A673 (cell line): ENCODE measurements at regions not wholly inside any gene's neighbourhood (a gene's known extent, or its start where the extent isn't known, plus 50 kb on each side); places are given as distances from the start of the nearest gene placed in this dataset.

Experiments used
- BruUV-seq: library from RNA; stranded (reverse); fragments of 400-500 nt; replicated peaks from 2 replicates; lab custom pipeline; 2021; lab: Mats Ljungman, UMichigan
- CTCF ChIA-PET: fragments of 300-600 bp; sonication (Branson Sonifier 250); formaldehyde crosslinking; loops from one replicate; lab custom pipeline; 2022; ENCODE audit warnings: antibody characterized with exemption; lab: Charles Lee
- POLR2A ChIA-PET: fragments of 300-600 bp; sonication (Branson Sonifier 250); formaldehyde crosslinking; loops from one replicate; lab custom pipeline; 2022; ENCODE audit warnings: antibody characterized with exemption; ENCODE audit not compliant: low non-redundant PET; lab: Charles Lee
- DNase-seq: peaks from one replicate; pipeline ENCODE4 v3.0.0-alpha.2; 2015; ENCODE audit warnings: low spot score
- H3K27ac ChIP-seq: fragments of 200-600 bp; sonication (generic); 2 replicates; pipeline ENCODE4 v1.5.1; 2016; ENCODE audit warnings: mixed run types, low read depth, mild to moderate bottlenecking, mixed read lengths, antibody characterized with exemption, low read length; ENCODE audit not compliant: poor library complexity, severe bottlenecking
- H3K27me3 ChIP-seq: fragments of 200-600 bp; sonication (generic); replicated peaks from 2 replicates; pipeline ENCODE4 v1.6.1; 2017; ENCODE audit warnings: mixed run types, low read depth, mild to moderate bottlenecking, mixed read lengths, antibody characterized with exemption, low read length; ENCODE audit not compliant: insufficient read depth, poor library complexity
- H3K36me3 ChIP-seq: fragments of 200-600 bp; sonication (generic); 2 replicates; pipeline ENCODE4 v1.6.1; 2016; ENCODE audit warnings: mixed run types, mild to moderate bottlenecking, mixed read lengths, antibody characterized with exemption, low read length; ENCODE audit not compliant: insufficient read depth, poor library complexity, severe bottlenecking
- H3K4me1 ChIP-seq: fragments of 200-600 bp; sonication (generic); 2 replicates; pipeline ENCODE4 v1.6.1; 2017; ENCODE audit warnings: mixed run types, mild to moderate bottlenecking, mixed read lengths, antibody characterized with exemption, low read length; ENCODE audit not compliant: insufficient read depth, poor library complexity, severe bottlenecking
- H3K4me3 ChIP-seq: fragments of 200-600 bp; sonication (generic); 2 replicates; pipeline ENCODE4 v1.5.1; 2016; ENCODE audit warnings: low read depth, mixed run types, mild to moderate bottlenecking, mixed read lengths, low read length; ENCODE audit not compliant: poor library complexity, severe bottlenecking
- H3K9me3 ChIP-seq: fragments of 200-600 bp; sonication (generic); 2 replicates; pipeline ENCODE4 v1.6.1; 2016; ENCODE audit warnings: mixed run types, low read depth, mild to moderate bottlenecking, mixed read lengths, antibody characterized with exemption, low read length; ENCODE audit not compliant: poor library complexity, severe bottlenecking
- EZH2 ChIP-seq: fragments of 200-600 bp; sonication (generic); IDR thresholded peaks from 2 replicates; pipeline ENCODE4 v1.6.1; 2017; ENCODE audit warnings: borderline replicate concordance, low read depth, mild to moderate bottlenecking, mixed read lengths, antibody characterized with exemption, low read length; ENCODE audit not compliant: poor library complexity, severe bottlenecking
- intact Hi-C: fragments of 100-400 bp; cut with micrococcal nuclease; formaldehyde crosslinking; loops from one replicate; pipeline ENCODE4 v1.10.0; 2022; ENCODE audit not compliant: unreplicated experiment
- TF ChIP-seq, protein P1 (sequence below): fragments of 300-800, 200-600 bp; sonication (generic); conservative IDR thresholded peaks from 2 replicates; pipeline ENCODE4 v1.5.1; 2017; ENCODE audit warnings: low read depth, mild to moderate bottlenecking, antibody characterized with exemption, low read length, moderate library complexity, mixed read lengths

DNA sequence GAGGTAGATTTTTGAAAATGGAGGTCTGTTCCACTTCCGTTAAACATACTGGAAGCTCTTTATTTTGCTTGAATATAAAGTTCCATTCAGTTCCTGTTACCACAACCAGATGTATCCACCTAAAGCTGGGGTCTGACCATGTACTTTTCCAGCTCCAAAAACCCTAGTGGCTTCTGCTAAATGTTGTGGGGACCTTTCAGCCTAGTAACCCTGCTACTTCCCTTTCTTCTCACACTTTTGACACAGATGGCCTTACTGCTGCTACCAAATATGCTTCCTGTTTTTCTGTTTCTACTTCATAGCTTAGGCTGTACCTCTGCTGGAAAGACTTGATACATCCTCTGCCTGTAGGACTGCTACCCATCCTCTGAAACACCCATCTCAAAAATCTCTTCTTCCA, 87.8 kb downstream of the COL6A6 start:
- Histone ChIP-seq H3K36me3 (no peaks in the 10 kb centered on the region), H3K4me3 (no peak overlapping the region), H3K27me3 (no peaks in the 10 kb centered on the region), H3K27ac (no peak overlapping the region), H3K4me1 (no peaks in the 10 kb centered on the region), H3K9me3 (peaks cover 13% of the 10 kb centered on the region)
- TF ChIP-seq, protein P1, sequence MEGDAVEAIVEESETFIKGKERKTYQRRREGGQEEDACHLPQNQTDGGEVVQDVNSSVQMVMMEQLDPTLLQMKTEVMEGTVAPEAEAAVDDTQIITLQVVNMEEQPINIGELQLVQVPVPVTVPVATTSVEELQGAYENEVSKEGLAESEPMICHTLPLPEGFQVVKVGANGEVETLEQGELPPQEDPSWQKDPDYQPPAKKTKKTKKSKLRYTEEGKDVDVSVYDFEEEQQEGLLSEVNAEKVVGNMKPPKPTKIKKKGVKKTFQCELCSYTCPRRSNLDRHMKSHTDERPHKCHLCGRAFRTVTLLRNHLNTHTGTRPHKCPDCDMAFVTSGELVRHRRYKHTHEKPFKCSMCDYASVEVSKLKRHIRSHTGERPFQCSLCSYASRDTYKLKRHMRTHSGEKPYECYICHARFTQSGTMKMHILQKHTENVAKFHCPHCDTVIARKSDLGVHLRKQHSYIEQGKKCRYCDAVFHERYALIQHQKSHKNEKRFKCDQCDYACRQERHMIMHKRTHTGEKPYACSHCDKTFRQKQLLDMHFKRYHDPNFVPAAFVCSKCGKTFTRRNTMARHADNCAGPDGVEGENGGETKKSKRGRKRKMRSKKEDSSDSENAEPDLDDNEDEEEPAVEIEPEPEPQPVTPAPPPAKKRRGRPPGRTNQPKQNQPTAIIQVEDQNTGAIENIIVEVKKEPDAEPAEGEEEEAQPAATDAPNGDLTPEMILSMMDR = no peak
- no peak for TF ChIP-seq EZH2
- DNase-seq = no peak
- BruUV-seq = no TSS peak
- CTCF ChIA-PET = no interaction called here
- POLR2A ChIA-PET = no interaction called here
- intact Hi-C loops = no loop called here

GRCh38 chr3:130606336-130606735, 89.4 kb downstream of the COL6A6 start:
- intact Hi-C loops = no loop called here
- Histone ChIP-seq H3K4me3 (no peak overlapping the region), H3K27ac (no peak overlapping the region), H3K4me1 (no peaks in the 10 kb centered on the region), H3K27me3 (no peaks in the 10 kb centered on the region), H3K36me3 (no peaks in the 10 kb centered on the region), H3K9me3 (peaks cover 13% of the 10 kb centered on the region)
- no TSS peak for BruUV-seq
- no peak for DNase-seq
- TF ChIP-seq, protein P1 = no peak
- TF ChIP-seq EZH2 = no peak
- POLR2A ChIA-PET = no interaction called here
- CTCF ChIA-PET = no interaction called here

DNA sequence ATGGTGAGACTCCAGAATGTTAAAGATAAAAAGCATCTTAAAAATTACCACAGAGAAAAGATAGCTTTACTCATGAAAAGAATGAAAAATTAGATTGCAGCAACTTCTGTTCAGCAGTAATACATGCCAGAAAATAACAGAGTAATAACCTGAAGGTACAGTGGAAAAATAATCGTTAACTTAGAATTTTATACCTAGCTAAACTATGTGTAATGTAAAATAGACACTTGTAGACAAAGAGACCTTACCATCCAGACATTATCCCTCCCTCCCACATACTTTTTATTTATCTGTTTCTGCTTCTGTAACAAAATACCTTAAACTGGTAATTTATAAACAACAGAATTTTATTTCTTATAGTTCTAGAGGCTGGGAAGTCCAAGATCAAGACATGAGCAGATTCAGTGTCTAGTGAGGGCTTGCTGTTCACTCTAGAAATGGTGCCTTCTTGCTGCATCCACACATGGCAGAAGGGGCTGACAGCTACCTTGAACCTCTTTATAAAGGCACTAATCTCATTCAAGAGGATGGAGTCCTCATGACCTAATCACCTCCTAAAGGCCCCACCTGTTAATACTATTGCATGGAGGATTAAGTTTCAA, 90.7 kb downstream of the COL6A6 start:
- H3K4me3 ChIP-seq = no peak overlapping the region
- H3K36me3 ChIP-seq = no peaks in the 10 kb centered on the region
- H3K27ac ChIP-seq = no peak overlapping the region
- H3K4me1 ChIP-seq = no peaks in the 10 kb centered on the region
- BruUV-seq = no TSS peak
- TF ChIP-seq, protein P1 = no peak
- no peak for TF ChIP-seq EZH2
- no peak for DNase-seq
- intact Hi-C loops = no loop called here
- ChIA-PET POLR2A (no interaction called here), CTCF (no interaction called here)
- peaks cover 13% of the 10 kb centered on the region for H3K9me3 ChIP-seq
- no peaks in the 10 kb centered on the region for H3K27me3 ChIP-seq
